Cardiac fibroblast (primary cell): ENCODE measurements at regions not wholly inside any gene's neighbourhood (a gene's known extent, or its start where the extent isn't known, plus 50 kb on each side); places are given as distances from the start of the nearest gene placed in this dataset.

ENCODE experiments used
- DNase-seq, 2 donors: peaks; one replicate each; pipeline versions ENCODE4 v3.0.0 to v3.0.0-alpha.2; 2010; ENCODE audit warnings: low read depth in 2 of 2
- H3K4me3 ChIP-seq, 2 donors: replicated peaks in 1 of 2; 1 replicate in 1 of 2; 2 replicates in 1 of 2; pipeline ENCODE4 v1.5.1; 2011; ENCODE audit warnings: low read depth in 2 of 2, low read length in 2 of 2, mild to moderate bottlenecking in 2 of 2, moderate library complexity in 1 of 2
- CTCF ChIP-seq: IDR thresholded peaks from one replicate; pipeline ENCODE4 v1.5.1; 2011; ENCODE audit warnings: low read depth, mild to moderate bottlenecking, low read length, inconsistent platforms

GRCh38 chr17:70825321-70826125, 656.2 kb downstream of the KCNJ2 start:
- H3K4me3 ChIP-seq: no peak overlapping the region
- TF ChIP-seq CTCF: no peak
- no peak for DNase-seq

- TF ChIP-seq CTCF: no peak
- H3K4me3 ChIP-seq: no peak overlapping the region
- DNase-seq: peak in 1 of 2 donors; percentile 27
Measured at GRCh38 chr17:70829876-70830275, 660.5 kb downstream of the KCNJ2 start.

- TF ChIP-seq CTCF: no peak
- H3K4me3 ChIP-seq: no peak overlapping the region
- DNase-seq: no peak
Measured at GRCh38 chr17:70834039-70834438, 664.7 kb downstream of the KCNJ2 start.

DNA sequence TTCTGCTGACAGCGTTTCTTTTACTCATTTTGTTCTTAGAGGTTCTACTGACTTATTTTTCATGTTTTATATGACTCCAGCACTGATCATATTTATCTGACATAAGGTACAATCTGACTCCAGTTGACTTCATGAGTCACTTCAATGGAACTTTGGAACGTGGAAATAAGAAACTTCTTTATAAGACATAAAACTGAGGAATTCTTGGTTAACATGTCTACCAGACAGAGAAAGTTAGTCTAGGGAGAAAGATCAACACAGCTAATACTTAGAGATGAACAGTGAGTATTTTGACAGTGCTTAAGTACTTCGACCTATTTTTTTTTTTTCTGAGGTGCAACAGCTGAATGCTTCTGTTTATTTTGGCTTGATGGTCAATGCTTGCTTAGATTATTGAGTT, 679.5 kb downstream of the KCNJ2 start:
- H3K4me3 ChIP-seq: no peak overlapping the region
- DNase-seq: peak; percentile 55 to 73
- TF ChIP-seq CTCF: no peak

DNA sequence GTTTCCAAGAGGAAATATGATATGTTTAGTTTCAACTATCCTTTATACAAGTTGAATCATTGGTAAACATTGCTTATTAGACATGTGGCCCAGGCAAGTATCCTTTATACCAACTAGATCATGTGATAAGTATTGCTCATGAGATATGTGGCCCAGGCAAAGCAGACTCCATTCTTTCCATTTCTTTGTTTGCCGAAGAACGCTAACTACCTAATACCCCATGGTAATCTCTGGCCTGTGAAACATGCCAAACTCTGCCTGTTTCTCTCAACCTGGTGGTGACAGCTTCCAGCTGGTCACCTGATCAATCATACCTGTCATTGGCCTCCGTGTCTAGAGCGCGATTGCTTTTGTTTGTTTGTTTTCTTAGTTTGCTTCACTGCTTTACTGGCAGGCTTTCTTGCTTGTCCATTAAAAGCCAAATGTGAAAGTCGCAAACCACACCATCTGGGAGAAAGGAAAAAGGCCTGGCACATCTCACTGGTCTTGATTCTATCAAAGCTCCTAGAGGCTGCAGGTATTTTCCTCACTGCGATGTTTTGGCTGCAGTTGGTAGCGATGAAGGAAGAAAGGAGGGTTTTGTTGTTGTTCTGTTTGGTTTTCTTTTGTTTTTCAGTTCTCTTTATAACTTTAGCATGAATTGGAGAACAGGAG, 686.2 kb downstream of the KCNJ2 start:
- no peak overlapping the region for H3K4me3 ChIP-seq
- no peak for TF ChIP-seq CTCF
- DNase-seq: peak; percentile 39

GRCh38 chr17:70857351-70857750, 688.0 kb downstream of the KCNJ2 start:
- TF ChIP-seq CTCF: no peak
- H3K4me3 ChIP-seq: no peak overlapping the region
- no peak for DNase-seq

DNA sequence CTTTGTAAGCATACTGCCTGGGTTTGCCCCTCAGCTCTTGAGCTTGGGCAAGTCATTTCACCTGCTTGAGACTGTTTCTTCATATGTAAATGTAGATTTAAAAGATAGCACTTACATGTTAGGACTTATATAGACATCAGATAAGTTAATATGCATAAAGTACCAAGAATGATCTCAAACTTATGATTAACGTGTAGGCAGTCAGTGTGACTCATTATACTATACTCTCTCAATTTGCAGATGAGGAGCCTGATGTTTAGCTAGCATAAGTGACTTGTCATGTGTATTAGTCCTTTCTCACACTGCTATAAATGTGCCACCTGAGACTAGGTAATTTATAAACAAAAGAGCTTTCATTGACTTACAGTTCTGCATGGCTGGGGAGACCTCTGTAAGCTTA, 690.5 kb downstream of the KCNJ2 start:
- DNase-seq: no peak
- TF ChIP-seq CTCF: no peak

More for the DNA sequence above, 690.5 kb downstream of the KCNJ2 start:
- H3K4me3 ChIP-seq: no peak overlapping the region
